Fibroblast of lung (primary cell): ENCODE measurements at regions not wholly inside any gene's neighbourhood (a gene's known extent, or its start where the extent isn't known, plus 50 kb on each side); places are given as distances from the start of the nearest gene placed in this dataset.

Experiments used
- DNase-seq, 2 donors: peaks; one replicate each; pipeline versions ENCODE4 v3.0.0 to v3.0.0-alpha.2; 2010; ENCODE audit warnings: low read depth in 2 of 2
- H2AFZ ChIP-seq: 2 replicates; pipeline ENCODE4 v1.5.1; 2012; ENCODE audit warnings: low read length, control low read depth, inconsistent platforms
- H3K27ac ChIP-seq: 2 replicates; pipeline ENCODE4 v1.5.1; 2011; ENCODE audit warnings: low read length, control low read depth; ENCODE audit not compliant: insufficient read depth
- H3K27me3 ChIP-seq: 2 replicates; pipeline ENCODE4 v1.5.1; 2011; ENCODE audit warnings: mild to moderate bottlenecking, low read length; ENCODE audit not compliant: control insufficient read depth, insufficient read depth
- H3K36me3 ChIP-seq: 2 replicates; pipeline ENCODE4 v1.5.1; 2011; ENCODE audit warnings: low read length; ENCODE audit not compliant: control insufficient read depth, insufficient read depth
- H3K4me1 ChIP-seq: 2 replicates; pipeline ENCODE4 v1.5.1; 2011; ENCODE audit warnings: low read length; ENCODE audit not compliant: control insufficient read depth, insufficient read depth; ENCODE audit errors: extremely low read depth
- H3K4me2 ChIP-seq: 2 replicates; pipeline ENCODE4 v1.5.1; 2011; ENCODE audit warnings: low read length, control low read depth; ENCODE audit not compliant: insufficient read depth; ENCODE audit errors: extremely low read depth
- H3K4me3 ChIP-seq, 4 experiments: fragments of 200-600 bp in 1 of 4; sonication (generic) in 1 of 4; replicated peaks in 1 of 4; 2 replicates each; pipeline ENCODE4 v1.5.1; 2011 to 2016; ENCODE audit warnings: low read length in 4 of 4, low read depth in 3 of 4, mild to moderate bottlenecking in 3 of 4, control low read depth in 2 of 4, inconsistent platforms in 1 of 4, mixed read lengths in 1 of 4; ENCODE audit not compliant: insufficient read depth in 1 of 4; ENCODE audit errors: control extremely low read depth in 1 of 4
- H3K79me2 ChIP-seq: 2 replicates; pipeline ENCODE4 v1.5.1; 2012; ENCODE audit warnings: mild to moderate bottlenecking, low read length, inconsistent platforms; ENCODE audit not compliant: control insufficient read depth, insufficient read depth
- H3K9ac ChIP-seq: 2 replicates; pipeline ENCODE4 v1.5.1; 2011; ENCODE audit warnings: mild to moderate bottlenecking, low read length, control low read depth; ENCODE audit not compliant: insufficient read depth
- H3K9me3 ChIP-seq: 2 replicates; pipeline ENCODE4 v1.5.1; 2012; ENCODE audit warnings: low read depth, low read length; ENCODE audit not compliant: control insufficient read depth, insufficient read depth
- H4K20me1 ChIP-seq: 2 replicates; pipeline ENCODE4 v1.5.1; 2011; ENCODE audit warnings: low read length; ENCODE audit not compliant: control insufficient read depth, insufficient read depth; ENCODE audit errors: extremely low read depth
- EZH2 ChIP-seq: IDR thresholded peaks from 2 replicates; pipeline ENCODE4 v1.5.1; 2012; ENCODE audit warnings: low read length, control low read depth, mild to moderate bottlenecking; ENCODE audit errors: missing control alignments
- TF ChIP-seq, protein P1 (sequence below), 2 donors: IDR thresholded peaks in 1 of 2; conservative IDR thresholded peaks in 1 of 2; 1 replicate in 1 of 2; 2 replicates in 1 of 2; pipeline ENCODE4 v1.5.1; 2011 to 2012; ENCODE audit warnings: low read length in 2 of 2, control low read depth in 1 of 2, inconsistent platforms in 1 of 2, low read depth in 1 of 2, mild to moderate bottlenecking in 1 of 2

DNA sequence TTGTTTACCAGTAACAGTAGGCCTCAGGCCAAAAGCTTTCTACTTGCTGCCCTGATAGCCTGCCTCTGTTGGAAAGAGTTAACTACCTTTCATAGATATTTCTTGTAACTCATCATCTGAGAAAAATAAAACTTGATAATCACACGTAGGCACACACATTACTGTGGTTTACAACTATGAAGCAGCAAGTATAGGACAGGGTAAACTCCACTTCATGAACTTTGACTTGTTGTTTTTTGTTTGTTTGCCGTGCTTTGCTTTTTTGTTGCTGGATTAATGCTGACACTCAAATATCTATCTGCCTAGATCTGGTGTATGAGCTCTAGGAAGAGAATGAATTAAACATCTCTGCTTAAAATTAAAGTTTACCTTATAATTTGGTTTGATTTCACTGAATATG is 924.7 kb upstream of the ADGRL2 start:
- Histone ChIP-seq H3K4me1 (no peaks in the 10 kb centered on the region), H4K20me1 (no peaks in the 10 kb centered on the region), H3K36me3 (no peaks in the 10 kb centered on the region), H2AFZ (no peak overlapping the region), H3K79me2 (no peaks in the 10 kb centered on the region), H3K4me2 (no peak overlapping the region), H3K9me3 (no peaks in the 10 kb centered on the region), H3K9ac (no peak overlapping the region), H3K27ac (no peak overlapping the region), H3K27me3 (no peaks in the 10 kb centered on the region), H3K4me3 (no peak overlapping the region)
- no peak for TF ChIP-seq EZH2
- TF ChIP-seq, protein P1, sequence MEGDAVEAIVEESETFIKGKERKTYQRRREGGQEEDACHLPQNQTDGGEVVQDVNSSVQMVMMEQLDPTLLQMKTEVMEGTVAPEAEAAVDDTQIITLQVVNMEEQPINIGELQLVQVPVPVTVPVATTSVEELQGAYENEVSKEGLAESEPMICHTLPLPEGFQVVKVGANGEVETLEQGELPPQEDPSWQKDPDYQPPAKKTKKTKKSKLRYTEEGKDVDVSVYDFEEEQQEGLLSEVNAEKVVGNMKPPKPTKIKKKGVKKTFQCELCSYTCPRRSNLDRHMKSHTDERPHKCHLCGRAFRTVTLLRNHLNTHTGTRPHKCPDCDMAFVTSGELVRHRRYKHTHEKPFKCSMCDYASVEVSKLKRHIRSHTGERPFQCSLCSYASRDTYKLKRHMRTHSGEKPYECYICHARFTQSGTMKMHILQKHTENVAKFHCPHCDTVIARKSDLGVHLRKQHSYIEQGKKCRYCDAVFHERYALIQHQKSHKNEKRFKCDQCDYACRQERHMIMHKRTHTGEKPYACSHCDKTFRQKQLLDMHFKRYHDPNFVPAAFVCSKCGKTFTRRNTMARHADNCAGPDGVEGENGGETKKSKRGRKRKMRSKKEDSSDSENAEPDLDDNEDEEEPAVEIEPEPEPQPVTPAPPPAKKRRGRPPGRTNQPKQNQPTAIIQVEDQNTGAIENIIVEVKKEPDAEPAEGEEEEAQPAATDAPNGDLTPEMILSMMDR (conservative IDR thresholded peaks at IDR 0.05 in 1 of 2, IDR thresholded peaks at IDR 0.05 in 1 of 2; ENCODE audit: low read depth in 1 of 2, low read length in 2 of 2) = no peak
- DNase-seq = no peak

DNA sequence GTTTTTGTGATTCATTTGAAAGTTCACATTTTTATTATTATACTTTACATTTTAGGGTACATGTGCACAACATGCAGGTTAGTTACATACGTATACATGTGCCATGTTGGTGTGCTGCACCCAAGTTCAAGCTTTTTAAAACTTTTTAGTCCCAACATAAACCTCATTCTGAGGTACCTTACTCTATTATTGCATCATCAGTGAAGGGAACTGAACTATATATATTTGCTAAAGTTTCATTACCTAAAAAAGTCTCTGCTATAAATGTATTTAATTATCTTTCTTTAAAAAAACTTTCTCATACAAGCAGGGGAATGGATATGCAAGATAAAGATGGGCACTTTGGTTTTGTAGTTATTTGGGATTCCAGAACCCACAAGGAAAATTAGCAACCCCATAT is 931.4 kb upstream of the ADGRL2 start:
- no peak for TF ChIP-seq EZH2
- TF ChIP-seq, protein P1 (conservative IDR thresholded peaks at IDR 0.05 in 1 of 2, IDR thresholded peaks at IDR 0.05 in 1 of 2; ENCODE audit: low read depth in 1 of 2, low read length in 2 of 2) = no peak
- DNase-seq = no peak
- Histone ChIP-seq H2AFZ (no peak overlapping the region), H3K27ac (no peak overlapping the region), H3K79me2 (no peaks in the 10 kb centered on the region), H3K4me3 (no peak overlapping the region), H3K27me3 (no peaks in the 10 kb centered on the region), H3K4me2 (no peak overlapping the region), H3K9me3 (no peaks in the 10 kb centered on the region), H3K4me1 (no peaks in the 10 kb centered on the region), H4K20me1 (no peaks in the 10 kb centered on the region), H3K36me3 (no peaks in the 10 kb centered on the region), H3K9ac (no peak overlapping the region)

DNA sequence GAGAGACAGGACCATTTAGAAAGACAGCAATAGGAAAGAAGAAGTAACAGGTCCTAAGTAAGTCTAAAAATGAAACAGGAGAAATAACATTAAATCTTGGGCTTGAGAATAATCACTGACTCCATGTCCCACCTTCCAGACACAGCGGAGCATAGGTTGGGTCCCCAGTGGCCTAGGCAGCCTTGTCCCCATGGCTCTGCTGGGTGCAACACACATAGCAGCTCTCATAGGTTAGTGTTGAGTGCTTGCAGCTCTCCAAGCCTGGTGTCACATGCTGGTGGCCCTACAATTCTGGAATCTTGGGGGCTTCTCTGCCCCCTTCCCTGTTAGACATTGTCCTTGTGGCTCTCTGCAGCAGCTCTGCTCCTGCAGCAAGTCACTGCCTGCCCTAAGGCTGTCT is 952.8 kb upstream of the ADGRL2 start:
- H3K27me3 ChIP-seq = no peaks in the 10 kb centered on the region
- H3K36me3 ChIP-seq = no peaks in the 10 kb centered on the region
- no peaks in the 10 kb centered on the region for H4K20me1 ChIP-seq
- H3K79me2 ChIP-seq = no peaks in the 10 kb centered on the region
- H3K4me3 ChIP-seq = no peak overlapping the region
- DNase-seq = no peak
- H3K27ac ChIP-seq = no peak overlapping the region
- no peak overlapping the region for H3K9ac ChIP-seq
- no peaks in the 10 kb centered on the region for H3K4me1 ChIP-seq
- TF ChIP-seq, protein P1 (conservative IDR thresholded peaks at IDR 0.05 in 1 of 2, IDR thresholded peaks at IDR 0.05 in 1 of 2; ENCODE audit: low read depth in 1 of 2, low read length in 2 of 2) = no peak
- TF ChIP-seq EZH2 = no peak
- no peak overlapping the region for H2AFZ ChIP-seq
- H3K4me2 ChIP-seq = no peak overlapping the region
- no peaks in the 10 kb centered on the region for H3K9me3 ChIP-seq
